ENCODE measurements at regions not wholly inside any gene's neighbourhood (a gene's known extent, or its start where the extent isn't known, plus 50 kb on each side); places are given as distances from the start of the nearest gene placed in this dataset.
A peak's percentile ranks its signal among the peaks of the same experiment; 100 is the strongest.

- no peaks in the 10 kb centered on the region for H3K9me3 ChIP-seq (ENCODE audit: control insufficient read depth, insufficient read depth, low read length)
- H2BK15ac ChIP-seq (ENCODE audit: low read depth, low read length): peak overlapping the region; percentile 45; the same call in 1 of the 3 replicates
- peak overlapping the region; percentile 61 to 85; a peak in 3 of 4 replicates for H4K8ac ChIP-seq (ENCODE audit: low read depth in 2 of 2, low read length in 2 of 2)
- in situ Hi-C loops (cut with MboI; ENCODE audit: low sequenced_read_pairs): no loop called here
- H3K4me2 ChIP-seq (ENCODE audit: low read depth, low read length): no peak overlapping the region
- 36% methylated on average over 2 of the region's 6 CpGs; no CpG with 5 or more reads in 1 of the 2 experiments for WGBS, 2 experiments (ENCODE audit: extremely low coverage in 2 of 2, insufficient read length in 1 of 2)
- ATAC-seq (ENCODE audit: low read depth) (peak; percentile 68), DNase-seq (peak; percentile 59)
- BruUV-seq (replicated peaks): no TSS peak
- no peak overlapping the region for H3K4ac ChIP-seq (ENCODE audit: low read depth, low read length)
- H4K20me1 ChIP-seq (ENCODE audit: insufficient read depth, low read length): no peaks in the 10 kb centered on the region
- H4K5ac ChIP-seq (ENCODE audit: low read depth, low read length): no peak overlapping the region
- H3K23ac ChIP-seq (ENCODE audit: low read depth, low read length): no peak overlapping the region
- H3K56ac ChIP-seq (ENCODE audit: extremely low read depth, insufficient read depth, low read length): no peak overlapping the region
- no peaks in the 10 kb centered on the region for H3K27me3 ChIP-seq (ENCODE audit: control insufficient read depth, insufficient read depth, low read length)
- no peaks in the 10 kb centered on the region for H3K79me1 ChIP-seq (ENCODE audit: low read depth in 1 of 2, low read length in 2 of 2)
- H2AK5ac ChIP-seq (ENCODE audit: low read depth, low read length): no peak overlapping the region
- peaks cover 16% of the 10 kb centered on the region for H3K4me1 ChIP-seq (ENCODE audit: control insufficient read depth, insufficient read depth, low read length)
- POLR2A ChIA-PET (ENCODE audit: unreplicated experiment): no interaction called here
- H3K14ac ChIP-seq (replicated peaks; ENCODE audit: low read depth, low read length): peak overlapping the region; percentile 73; the same call in 1 of the 2 replicates
- H3K18ac ChIP-seq (ENCODE audit: low read depth, low read length): peak overlapping the region; percentile 26; the same call in 1 of the 2 replicates
- H3K4me3 ChIP-seq (ENCODE audit: insufficient read depth, low read depth, low read length): no peak overlapping the region
- TF ChIP-seq MAFK (IDR thresholded peaks at IDR 0.05; ENCODE audit: low read depth, low read length): no peak
- no peak for TF ChIP-seq USF2 (IDR thresholded peaks at IDR 0.05; ENCODE audit: low read depth, low read length)
- TF ChIP-seq POLR2A (IDR thresholded peaks at IDR 0.05; ENCODE audit: low read depth, low read length): no peak
- no peak for TF ChIP-seq MAZ (IDR thresholded peaks at IDR 0.05; ENCODE audit: borderline replicate concordance, low read depth, low read length)
- peak overlapping the region; percentile 83; the same call in 1 of the 2 replicates for H2BK120ac ChIP-seq (ENCODE audit: low read depth, low read length)
- peaks cover 11% of the 10 kb centered on the region for H3K9me1 ChIP-seq (ENCODE audit: insufficient read depth, low read length)
- H3K27ac ChIP-seq (ENCODE audit: insufficient read depth, low read length): peak overlapping the region; percentile 8; the same call in 1 of the 2 replicates
- H2BK5ac ChIP-seq (ENCODE audit: low read depth, low read length, poor library complexity, severe bottlenecking): peak overlapping the region; percentile 30
- intact Hi-C loops (cut with micrococcal nuclease): loop anchor here (10.0 kb wide), 1 partner anchor 778 kb away; the partner anchor contains the start of gene JAG1
- H4K91ac ChIP-seq (ENCODE audit: insufficient read depth, low read depth, low read length): no peak overlapping the region
- CTCF ChIA-PET: no interaction called here
- no peak overlapping the region for H3K9ac ChIP-seq (ENCODE audit: low read depth, low read length)
- peak overlapping the region; percentile 87 for H2AFZ ChIP-seq (replicated peaks; ENCODE audit: low read length, poor library complexity)
- dilution Hi-C loops (cut with HindIII; ENCODE audit: low sequenced_read_pairs, unreplicated experiment): no loop called here
- no peaks in the 10 kb centered on the region for H3K36me3 ChIP-seq (ENCODE audit: control insufficient read depth, insufficient read depth, low read length)
- H2AK9ac ChIP-seq (replicated peaks; ENCODE audit: low read depth, low read length, poor library complexity): no peak overlapping the region
- H2BK20ac ChIP-seq (ENCODE audit: low read depth, low read length): no peak overlapping the region
Measured at GRCh38 chr20:11452326-11452725, 465.4 kb upstream of the BTBD3 start.
